Mesendoderm (in vitro differentiated cells): ENCODE measurements at regions not wholly inside any gene's neighbourhood (a gene's known extent, or its start where the extent isn't known, plus 50 kb on each side); places are given as distances from the start of the nearest gene placed in this dataset.

Source experiments
- DNase-seq: peaks from one replicate; pipeline ENCODE4 v3.0.0; 2013
- H2AK5ac ChIP-seq: 2 replicates; pipeline ENCODE4 v1.6.1; 2013; ENCODE audit warnings: low read length, inconsistent platforms
- H2BK120ac ChIP-seq: 2 replicates; pipeline ENCODE4 v1.6.1; 2013; ENCODE audit warnings: low read depth, mild to moderate bottlenecking, low read length, moderate library complexity, mixed read lengths
- H2BK15ac ChIP-seq: replicated peaks from 2 replicates; pipeline ENCODE4 v1.6.1; 2013; ENCODE audit warnings: low read depth, mild to moderate bottlenecking, moderate library complexity
- H2BK5ac ChIP-seq: 2 replicates; pipeline ENCODE4 v1.6.1; 2013; ENCODE audit warnings: low read length, inconsistent platforms
- H3K18ac ChIP-seq: 2 replicates; pipeline ENCODE4 v1.6.1; 2013; ENCODE audit warnings: mild to moderate bottlenecking, low read length, mixed read lengths
- H3K23ac ChIP-seq: one replicate; pipeline ENCODE4 v1.6.1; 2013; ENCODE audit warnings: low read length
- H3K27ac ChIP-seq: 2 replicates; pipeline ENCODE4 v1.5.1; 2013; ENCODE audit warnings: low read depth, mild to moderate bottlenecking, inconsistent platforms, low read length, moderate library complexity
- H3K27me3 ChIP-seq: 2 replicates; pipeline ENCODE4 v1.6.1; 2013; ENCODE audit warnings: low read length, control low read depth, mild to moderate bottlenecking, inconsistent platforms; ENCODE audit not compliant: insufficient read depth, poor library complexity
- H3K36me3 ChIP-seq: 2 replicates; pipeline ENCODE4 v1.6.1; 2013; ENCODE audit warnings: low read length, inconsistent platforms; ENCODE audit not compliant: control insufficient read depth, insufficient read depth
- H3K4ac ChIP-seq: one replicate; pipeline ENCODE4 v1.6.1; 2013; ENCODE audit warnings: low read depth, mild to moderate bottlenecking, low read length, moderate library complexity
- H3K4me1 ChIP-seq: 2 replicates; pipeline ENCODE4 v1.6.1; 2013; ENCODE audit warnings: low read depth, low read length, inconsistent platforms; ENCODE audit not compliant: control insufficient read depth
- H3K4me2 ChIP-seq: 2 replicates; pipeline ENCODE4 v1.6.1; 2013; ENCODE audit warnings: low read length
- H3K4me3 ChIP-seq: 2 replicates; pipeline ENCODE4 v1.5.1; 2013; ENCODE audit warnings: mild to moderate bottlenecking, low read length
- H3K56ac ChIP-seq: one replicate; pipeline ENCODE4 v1.6.1; 2013; ENCODE audit warnings: low read length
- H3K79me1 ChIP-seq: 2 replicates; pipeline ENCODE4 v1.6.1; 2013; ENCODE audit warnings: low read length, inconsistent platforms
- H3K79me2 ChIP-seq: 2 replicates; pipeline ENCODE4 v1.6.1; 2013; ENCODE audit warnings: mild to moderate bottlenecking, low read length; ENCODE audit not compliant: control insufficient read depth, insufficient read depth
- H3K9ac ChIP-seq: 2 replicates; pipeline ENCODE4 v1.6.1; 2013; ENCODE audit warnings: low read length, inconsistent platforms
- H4K5ac ChIP-seq: one replicate; pipeline ENCODE4 v1.6.1; 2013; ENCODE audit warnings: low read length
- H4K8ac ChIP-seq: one replicate; pipeline ENCODE4 v1.6.1; 2013; ENCODE audit warnings: low read depth, mild to moderate bottlenecking, control low read depth, low read length, moderate library complexity
- WGBS: extraction: QIAGEN DNeasy Blood & Tissue Kit; methylation state at CpG from one replicate; pipeline ENCODE4 v1.1.7; 2013; ENCODE audit warnings: low lambda C conversion rate, missing lambda C conversion rate; ENCODE audit not compliant: insufficient coverage; ENCODE audit errors: extremely low coverage; 5-methylcytosine and 5-hydroxymethylcytosine counted together

GRCh38 chr1:221849110-221849509, 107.2 kb upstream of the DUSP10 start:
- Histone ChIP-seq H4K8ac (no peak overlapping the region), H3K23ac (no peak overlapping the region), H3K4me3 (no peak overlapping the region), H3K4me1 (peaks cover 6% of the 10 kb centered on the region), H3K9ac (no peak overlapping the region), H3K4me2 (no peak overlapping the region), H2BK15ac (no peak overlapping the region), H3K79me1 (no peaks in the 10 kb centered on the region), H2AK5ac (no peak overlapping the region), H4K5ac (no peak overlapping the region), H3K56ac (no peak overlapping the region), H3K27ac (no peak overlapping the region), H2BK5ac (no peak overlapping the region), H3K18ac (no peak overlapping the region), H3K36me3 (no peaks in the 10 kb centered on the region), H3K27me3 (no peaks in the 10 kb centered on the region), H3K79me2 (no peaks in the 10 kb centered on the region), H2BK120ac (no peak overlapping the region), H3K4ac (no peak overlapping the region)
- DNase-seq: no peak
- WGBS: no CpG with 5 or more reads among the region's 1 CpG

- Histone ChIP-seq H3K4me3 (no peak overlapping the region), H2BK120ac (no peak overlapping the region), H3K27ac (no peak overlapping the region), H3K18ac (no peak overlapping the region), H3K9ac (no peak overlapping the region), H3K79me2 (no peaks in the 10 kb centered on the region), H3K4me1 (peaks cover 6% of the 10 kb centered on the region), H4K8ac (no peak overlapping the region), H2AK5ac (no peak overlapping the region), H3K4ac (no peak overlapping the region), H3K56ac (no peak overlapping the region), H4K5ac (no peak overlapping the region), H3K36me3 (no peaks in the 10 kb centered on the region), H2BK5ac (no peak overlapping the region), H2BK15ac (no peak overlapping the region), H3K23ac (no peak overlapping the region), H3K4me2 (no peak overlapping the region), H3K79me1 (no peaks in the 10 kb centered on the region), H3K27me3 (no peaks in the 10 kb centered on the region)
- no peak for DNase-seq
- no CpG with 5 or more reads among the region's 3 CpGs for WGBS
These were observed 105.8 kb upstream of the DUSP10 start for GRCh38 chr1:221847676-221848075.

DNA sequence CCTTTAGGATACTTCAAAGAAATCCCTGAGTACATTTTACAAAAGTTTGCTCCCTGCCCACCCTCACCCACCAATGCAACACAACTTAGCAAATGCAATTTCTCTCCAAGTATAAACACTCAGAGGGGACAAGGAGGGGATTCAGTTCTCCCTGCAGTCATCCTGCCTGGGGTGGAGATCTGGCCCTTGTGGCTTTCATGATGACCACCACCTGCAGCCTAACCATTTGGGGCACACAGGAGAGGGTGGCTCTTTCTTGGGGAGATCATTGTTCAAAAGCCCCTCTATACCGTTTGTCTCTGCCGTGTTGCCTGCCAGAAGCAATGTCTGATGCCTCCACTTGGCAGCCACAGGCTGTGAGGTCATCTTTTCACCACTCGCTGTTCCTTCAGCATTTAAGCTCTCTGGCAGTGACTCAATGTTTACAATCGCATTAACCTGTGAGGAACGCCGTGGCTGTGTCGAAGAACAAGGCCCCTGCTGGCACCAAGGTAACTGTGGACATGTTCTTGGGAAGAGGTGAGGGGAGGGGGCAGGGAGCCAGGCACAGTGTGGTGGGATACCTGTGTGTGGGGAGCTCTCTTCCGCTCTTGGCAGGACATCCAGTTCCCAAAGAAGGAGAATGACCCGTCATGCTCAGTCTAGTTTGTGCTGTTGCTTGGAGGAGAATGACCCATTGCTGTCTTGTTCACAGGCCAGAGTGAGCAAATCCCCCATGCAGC, 103.9 kb upstream of the DUSP10 start:
- Histone ChIP-seq H3K79me1 (no peaks in the 10 kb centered on the region), H4K5ac (no peak overlapping the region), H3K27me3 (no peaks in the 10 kb centered on the region), H3K56ac (peak overlapping the region; percentile 30), H3K4me2 (no peak overlapping the region), H3K23ac (peak overlapping the region; percentile 7), H3K9ac (no peak overlapping the region), H3K4me3 (no peak overlapping the region), H2BK5ac (no peak overlapping the region), H3K4ac (no peak overlapping the region), H3K36me3 (no peaks in the 10 kb centered on the region), H2BK120ac (no peak overlapping the region), H3K27ac (no peak overlapping the region), H3K4me1 (peaks cover 3% of the 10 kb centered on the region), H2BK15ac (no peak overlapping the region), H3K18ac (no peak overlapping the region), H4K8ac (no peak overlapping the region), H3K79me2 (no peaks in the 10 kb centered on the region), H2AK5ac (no peak overlapping the region)
- DNase-seq: peak; percentile 85
- WGBS: no CpG with 5 or more reads among the region's 9 CpGs

GRCh38 chr1:221841983-221842335, 100.1 kb upstream of the DUSP10 start:
- no peak overlapping the region for H3K23ac ChIP-seq
- no peaks in the 10 kb centered on the region for H3K27me3 ChIP-seq
- H2BK5ac ChIP-seq: no peak overlapping the region
- H3K4me1 ChIP-seq: no peaks in the 10 kb centered on the region
- no peak overlapping the region for H4K8ac ChIP-seq
- H2AK5ac ChIP-seq: no peak overlapping the region
- H3K27ac ChIP-seq: no peak overlapping the region
- no peak overlapping the region for H3K4me2 ChIP-seq
- no peak overlapping the region for H3K4ac ChIP-seq
- H3K4me3 ChIP-seq: no peak overlapping the region
- no peaks in the 10 kb centered on the region for H3K79me1 ChIP-seq
- no peak overlapping the region for H3K56ac ChIP-seq
- H3K36me3 ChIP-seq: no peaks in the 10 kb centered on the region
- H2BK120ac ChIP-seq: no peak overlapping the region
- no peak overlapping the region for H3K9ac ChIP-seq
- no peaks in the 10 kb centered on the region for H3K79me2 ChIP-seq
- no peak overlapping the region for H4K5ac ChIP-seq
- no peak overlapping the region for H2BK15ac ChIP-seq
- DNase-seq: no peak
- H3K18ac ChIP-seq: no peak overlapping the region

DNA sequence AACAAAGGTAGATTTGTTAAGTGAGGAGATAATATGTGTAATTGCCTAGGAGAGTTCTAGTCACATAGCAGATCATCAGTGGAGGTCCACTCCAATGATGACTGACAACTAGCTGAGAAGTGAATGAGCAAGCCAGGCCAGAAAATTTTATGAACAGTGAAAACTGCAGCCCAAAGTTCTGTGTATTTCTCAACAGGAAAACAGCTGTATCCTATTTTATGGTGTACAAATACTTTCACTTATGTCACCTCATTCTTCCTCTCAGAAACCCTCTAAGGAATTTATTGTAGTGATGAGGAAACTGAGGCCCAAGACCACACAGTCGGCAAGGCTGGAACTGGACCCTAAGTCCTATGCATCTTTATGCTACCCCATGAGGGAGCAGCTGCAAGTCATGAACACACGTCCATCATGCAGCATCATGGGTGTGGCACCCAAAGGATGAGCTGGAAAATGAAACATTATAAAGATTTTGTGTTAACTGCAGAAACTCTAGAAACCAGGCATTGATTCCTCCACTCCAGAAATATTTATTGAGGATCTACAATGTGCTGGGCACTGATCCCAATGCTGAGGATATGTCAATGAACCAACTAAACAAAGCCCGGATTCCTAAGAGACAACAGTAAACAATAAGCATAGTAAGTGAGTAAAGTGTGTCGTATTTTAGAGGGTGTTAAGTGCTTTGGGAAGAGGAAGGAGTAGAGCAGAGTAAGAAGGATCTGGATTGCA, 99.5 kb upstream of the DUSP10 start:
- no peak overlapping the region for H4K5ac ChIP-seq
- no peak overlapping the region for H4K8ac ChIP-seq
- H2BK15ac ChIP-seq: no peak overlapping the region
- no peak overlapping the region for H3K4ac ChIP-seq
- H3K79me2 ChIP-seq: no peaks in the 10 kb centered on the region
- H3K36me3 ChIP-seq: no peaks in the 10 kb centered on the region
- no peak overlapping the region for H3K56ac ChIP-seq
- no peak overlapping the region for H2BK120ac ChIP-seq
- no peak overlapping the region for H3K9ac ChIP-seq
- H3K4me2 ChIP-seq: no peak overlapping the region
- no CpG with 5 or more reads among the region's 4 CpGs for WGBS
- H2AK5ac ChIP-seq: no peak overlapping the region
- no peak for DNase-seq
- H3K23ac ChIP-seq: no peak overlapping the region
- H3K79me1 ChIP-seq: no peaks in the 10 kb centered on the region
- H3K27me3 ChIP-seq: no peaks in the 10 kb centered on the region
- no peak overlapping the region for H3K18ac ChIP-seq
- no peak overlapping the region for H2BK5ac ChIP-seq
- no peaks in the 10 kb centered on the region for H3K4me1 ChIP-seq
- H3K27ac ChIP-seq: no peak overlapping the region
- H3K4me3 ChIP-seq: no peak overlapping the region
